ENCODE measurements at regions not wholly inside any gene's neighbourhood (a gene's known extent, or its start where the extent isn't known, plus 50 kb on each side); places are given as distances from the start of the nearest gene placed in this dataset.

GRCh38 chr18:37762076-37762621 lies 196.6 kb upstream of the CELF4 start (continued):
- TF ChIP-seq, protein P1, sequence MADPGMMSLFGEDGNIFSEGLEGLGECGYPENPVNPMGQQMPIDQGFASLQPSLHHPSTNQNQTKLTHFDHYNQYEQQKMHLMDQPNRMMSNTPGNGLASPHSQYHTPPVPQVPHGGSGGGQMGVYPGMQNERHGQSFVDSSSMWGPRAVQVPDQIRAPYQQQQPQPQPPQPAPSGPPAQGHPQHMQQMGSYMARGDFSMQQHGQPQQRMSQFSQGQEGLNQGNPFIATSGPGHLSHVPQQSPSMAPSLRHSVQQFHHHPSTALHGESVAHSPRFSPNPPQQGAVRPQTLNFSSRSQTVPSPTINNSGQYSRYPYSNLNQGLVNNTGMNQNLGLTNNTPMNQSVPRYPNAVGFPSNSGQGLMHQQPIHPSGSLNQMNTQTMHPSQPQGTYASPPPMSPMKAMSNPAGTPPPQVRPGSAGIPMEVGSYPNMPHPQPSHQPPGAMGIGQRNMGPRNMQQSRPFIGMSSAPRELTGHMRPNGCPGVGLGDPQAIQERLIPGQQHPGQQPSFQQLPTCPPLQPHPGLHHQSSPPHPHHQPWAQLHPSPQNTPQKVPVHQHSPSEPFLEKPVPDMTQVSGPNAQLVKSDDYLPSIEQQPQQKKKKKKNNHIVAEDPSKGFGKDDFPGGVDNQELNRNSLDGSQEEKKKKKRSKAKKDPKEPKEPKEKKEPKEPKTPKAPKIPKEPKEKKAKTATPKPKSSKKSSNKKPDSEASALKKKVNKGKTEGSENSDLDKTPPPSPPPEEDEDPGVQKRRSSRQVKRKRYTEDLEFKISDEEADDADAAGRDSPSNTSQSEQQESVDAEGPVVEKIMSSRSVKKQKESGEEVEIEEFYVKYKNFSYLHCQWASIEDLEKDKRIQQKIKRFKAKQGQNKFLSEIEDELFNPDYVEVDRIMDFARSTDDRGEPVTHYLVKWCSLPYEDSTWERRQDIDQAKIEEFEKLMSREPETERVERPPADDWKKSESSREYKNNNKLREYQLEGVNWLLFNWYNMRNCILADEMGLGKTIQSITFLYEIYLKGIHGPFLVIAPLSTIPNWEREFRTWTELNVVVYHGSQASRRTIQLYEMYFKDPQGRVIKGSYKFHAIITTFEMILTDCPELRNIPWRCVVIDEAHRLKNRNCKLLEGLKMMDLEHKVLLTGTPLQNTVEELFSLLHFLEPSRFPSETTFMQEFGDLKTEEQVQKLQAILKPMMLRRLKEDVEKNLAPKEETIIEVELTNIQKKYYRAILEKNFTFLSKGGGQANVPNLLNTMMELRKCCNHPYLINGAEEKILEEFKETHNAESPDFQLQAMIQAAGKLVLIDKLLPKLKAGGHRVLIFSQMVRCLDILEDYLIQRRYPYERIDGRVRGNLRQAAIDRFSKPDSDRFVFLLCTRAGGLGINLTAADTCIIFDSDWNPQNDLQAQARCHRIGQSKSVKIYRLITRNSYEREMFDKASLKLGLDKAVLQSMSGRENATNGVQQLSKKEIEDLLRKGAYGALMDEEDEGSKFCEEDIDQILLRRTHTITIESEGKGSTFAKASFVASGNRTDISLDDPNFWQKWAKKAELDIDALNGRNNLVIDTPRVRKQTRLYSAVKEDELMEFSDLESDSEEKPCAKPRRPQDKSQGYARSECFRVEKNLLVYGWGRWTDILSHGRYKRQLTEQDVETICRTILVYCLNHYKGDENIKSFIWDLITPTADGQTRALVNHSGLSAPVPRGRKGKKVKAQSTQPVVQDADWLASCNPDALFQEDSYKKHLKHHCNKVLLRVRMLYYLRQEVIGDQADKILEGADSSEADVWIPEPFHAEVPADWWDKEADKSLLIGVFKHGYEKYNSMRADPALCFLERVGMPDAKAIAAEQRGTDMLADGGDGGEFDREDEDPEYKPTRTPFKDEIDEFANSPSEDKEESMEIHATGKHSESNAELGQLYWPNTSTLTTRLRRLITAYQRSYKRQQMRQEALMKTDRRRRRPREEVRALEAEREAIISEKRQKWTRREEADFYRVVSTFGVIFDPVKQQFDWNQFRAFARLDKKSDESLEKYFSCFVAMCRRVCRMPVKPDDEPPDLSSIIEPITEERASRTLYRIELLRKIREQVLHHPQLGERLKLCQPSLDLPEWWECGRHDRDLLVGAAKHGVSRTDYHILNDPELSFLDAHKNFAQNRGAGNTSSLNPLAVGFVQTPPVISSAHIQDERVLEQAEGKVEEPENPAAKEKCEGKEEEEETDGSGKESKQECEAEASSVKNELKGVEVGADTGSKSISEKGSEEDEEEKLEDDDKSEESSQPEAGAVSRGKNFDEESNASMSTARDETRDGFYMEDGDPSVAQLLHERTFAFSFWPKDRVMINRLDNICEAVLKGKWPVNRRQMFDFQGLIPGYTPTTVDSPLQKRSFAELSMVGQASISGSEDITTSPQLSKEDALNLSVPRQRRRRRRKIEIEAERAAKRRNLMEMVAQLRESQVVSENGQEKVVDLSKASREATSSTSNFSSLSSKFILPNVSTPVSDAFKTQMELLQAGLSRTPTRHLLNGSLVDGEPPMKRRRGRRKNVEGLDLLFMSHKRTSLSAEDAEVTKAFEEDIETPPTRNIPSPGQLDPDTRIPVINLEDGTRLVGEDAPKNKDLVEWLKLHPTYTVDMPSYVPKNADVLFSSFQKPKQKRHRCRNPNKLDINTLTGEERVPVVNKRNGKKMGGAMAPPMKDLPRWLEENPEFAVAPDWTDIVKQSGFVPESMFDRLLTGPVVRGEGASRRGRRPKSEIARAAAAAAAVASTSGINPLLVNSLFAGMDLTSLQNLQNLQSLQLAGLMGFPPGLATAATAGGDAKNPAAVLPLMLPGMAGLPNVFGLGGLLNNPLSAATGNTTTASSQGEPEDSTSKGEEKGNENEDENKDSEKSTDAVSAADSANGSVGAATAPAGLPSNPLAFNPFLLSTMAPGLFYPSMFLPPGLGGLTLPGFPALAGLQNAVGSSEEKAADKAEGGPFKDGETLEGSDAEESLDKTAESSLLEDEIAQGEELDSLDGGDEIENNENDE (IDR thresholded peaks at IDR 0.05; ENCODE audit: insufficient replicate concordance, low read length) = no peak
- TF ChIP-seq NANOG (IDR thresholded peaks at IDR 0.05; ENCODE audit: insufficient read depth, low read depth, low read length, poor library complexity, severe bottlenecking) (no peak), ATF3 (IDR thresholded peaks at IDR 0.05; ENCODE audit: insufficient read depth, low read depth, low read length) (no peak), POU5F1 (IDR thresholded peaks at IDR 0.05; ENCODE audit: low read depth, low read length) (no peak), GABPA (IDR thresholded peaks at IDR 0.05; ENCODE audit: borderline replicate concordance, insufficient read depth, low read length) (no peak), CHD2 (IDR thresholded peaks at IDR 0.05; ENCODE audit: low read length) (no peak), JUND (IDR thresholded peaks at IDR 0.05; ENCODE audit: low read length) (no peak), SRF (IDR thresholded peaks at IDR 0.05; ENCODE audit: low read depth, low read length) (no peak), EP300 (IDR thresholded peaks at IDR 0.05; ENCODE audit: borderline replicate concordance in 1 of 2, low read depth in 2 of 2, low read length in 2 of 2) (no peak), NRF1 (IDR thresholded peaks at IDR 0.05; ENCODE audit: low read depth, low read length) (no peak), SUZ12 (IDR thresholded peaks at IDR 0.05; ENCODE audit: low read length) (no peak)

Data from H1 (cell line).